Thymus (tissue), 11 donors: ENCODE measurements at regions not wholly inside any gene's neighbourhood (a gene's known extent, or its start where the extent isn't known, plus 50 kb on each side); places are given as distances from the start of the nearest gene placed in this dataset.

Experiments
- DNase-seq, 9 donors: peaks; one replicate each; pipeline ENCODE4 v3.0.0-alpha.2; 2013; ENCODE audit warnings: low spot score in 9 of 9, low read depth in 6 of 9, missing footprints in 1 of 9
- H3K27ac ChIP-seq, 2 donors: one replicate each; pipeline ENCODE4 v1.5.1; 2013; ENCODE audit warnings: control low read depth in 1 of 2, low read depth in 1 of 2, low read length in 1 of 2, mild to moderate bottlenecking in 1 of 2, moderate library complexity in 1 of 2
- H3K27me3 ChIP-seq, 2 donors: one replicate each; pipeline ENCODE4 v1.5.1; 2013; ENCODE audit warnings: low read length in 1 of 2; ENCODE audit not compliant: control insufficient read depth in 2 of 2, insufficient read depth in 1 of 2
- H3K36me3 ChIP-seq, 2 donors: one replicate each; pipeline ENCODE4 v1.5.1; 2013; ENCODE audit warnings: low read length in 1 of 2, mild to moderate bottlenecking in 1 of 2, moderate library complexity in 1 of 2; ENCODE audit not compliant: control insufficient read depth in 2 of 2, insufficient read depth in 2 of 2
- H3K4me1 ChIP-seq, 2 donors: one replicate each; pipeline ENCODE4 v1.5.1; 2013; ENCODE audit warnings: low read length in 2 of 2; ENCODE audit not compliant: control insufficient read depth in 2 of 2, insufficient read depth in 2 of 2
- H3K4me3 ChIP-seq, 2 donors: one replicate each; pipeline ENCODE4 v1.5.1; 2013; ENCODE audit warnings: low read length in 2 of 2, control low read depth in 1 of 2, mild to moderate bottlenecking in 1 of 2
- H3K9me3 ChIP-seq, 2 donors: one replicate each; pipeline ENCODE4 v1.5.1; 2013; ENCODE audit warnings: low read length in 1 of 2, mild to moderate bottlenecking in 1 of 2; ENCODE audit not compliant: control insufficient read depth in 2 of 2, insufficient read depth in 1 of 2
- WGBS: extraction: QIAGEN DNeasy Blood & Tissue Kit; methylation state at CpG from one replicate; pipeline ENCODE4 v1.1.7; 2013; 5-methylcytosine and 5-hydroxymethylcytosine counted together
- donor health status: healthy.

- Histone ChIP-seq H3K36me3 (no peaks in the 10 kb centered on the region), H3K9me3 (no peaks in the 10 kb centered on the region), H3K27ac (no peak overlapping the region), H3K4me3 (no peak overlapping the region), H3K27me3 (no peaks in the 10 kb centered on the region), H3K4me1 (no peaks in the 10 kb centered on the region)
- 94% methylated on average over 1 of the region's 1 CpG for WGBS
- DNase-seq, result no peak
Observed at GRCh38 chr12:18906395-18906794, 168.5 kb downstream of the CAPZA3 start.

GRCh38 chr12:18907127-18907526, 169.2 kb downstream of the CAPZA3 start:
- no peak overlapping the region for H3K27ac ChIP-seq
- WGBS, result 91% methylated on average over 5 of the region's 5 CpGs
- no peaks in the 10 kb centered on the region for H3K36me3 ChIP-seq
- no peak overlapping the region for H3K4me3 ChIP-seq
- no peaks in the 10 kb centered on the region for H3K27me3 ChIP-seq
- H3K9me3 ChIP-seq, result no peaks in the 10 kb centered on the region
- DNase-seq, result no peak
- no peaks in the 10 kb centered on the region for H3K4me1 ChIP-seq

GRCh38 chr12:18907728-18908127, 169.8 kb downstream of the CAPZA3 start:
- H3K27ac ChIP-seq, result no peak overlapping the region
- no peaks in the 10 kb centered on the region for H3K4me1 ChIP-seq
- WGBS, result 97% methylated on average over 7 of the region's 7 CpGs
- no peak for DNase-seq
- no peaks in the 10 kb centered on the region for H3K36me3 ChIP-seq
- H3K4me3 ChIP-seq, result no peak overlapping the region
- no peaks in the 10 kb centered on the region for H3K27me3 ChIP-seq
- no peaks in the 10 kb centered on the region for H3K9me3 ChIP-seq

- Histone ChIP-seq H3K27me3 (no peaks in the 10 kb centered on the region), H3K36me3 (no peaks in the 10 kb centered on the region), H3K9me3 (no peaks in the 10 kb centered on the region), H3K4me1 (no peaks in the 10 kb centered on the region), H3K4me3 (no peak overlapping the region), H3K27ac (no peak overlapping the region)
- 93% methylated on average over 4 of the region's 4 CpGs for WGBS
- DNase-seq, result no peak
Observed at GRCh38 chr12:18908191-18908590, 170.3 kb downstream of the CAPZA3 start.

- DNase-seq, result no peak
- no peaks in the 10 kb centered on the region for H3K9me3 ChIP-seq
- H3K27me3 ChIP-seq, result no peaks in the 10 kb centered on the region
- no peaks in the 10 kb centered on the region for H3K36me3 ChIP-seq
- H3K27ac ChIP-seq, result no peak overlapping the region
- H3K4me3 ChIP-seq, result no peak overlapping the region
- 96% methylated on average over 1 of the region's 1 CpG for WGBS
- H3K4me1 ChIP-seq, result no peaks in the 10 kb centered on the region
Observed at GRCh38 chr12:18919871-18920511, 182.1 kb downstream of the CAPZA3 start.

GRCh38 chr12:18922851-18923250, 184.9 kb downstream of the CAPZA3 start:
- Histone ChIP-seq H3K9me3 (no peaks in the 10 kb centered on the region), H3K36me3 (no peaks in the 10 kb centered on the region), H3K4me3 (no peak overlapping the region), H3K27ac (no peak overlapping the region), H3K4me1 (no peaks in the 10 kb centered on the region), H3K27me3 (no peaks in the 10 kb centered on the region)
- DNase-seq, result no peak
- WGBS, result 94% methylated on average over 4 of the region's 4 CpGs

- H3K4me3 ChIP-seq, result no peak overlapping the region
- H3K4me1 ChIP-seq, result no peaks in the 10 kb centered on the region
- no peaks in the 10 kb centered on the region for H3K9me3 ChIP-seq
- DNase-seq, result no peak
- H3K36me3 ChIP-seq, result no peaks in the 10 kb centered on the region
- H3K27ac ChIP-seq, result no peak overlapping the region
- H3K27me3 ChIP-seq, result no peaks in the 10 kb centered on the region
- WGBS, result 53% methylated on average over 3 of the region's 3 CpGs
Observed at GRCh38 chr12:18923721-18924120, 185.8 kb downstream of the CAPZA3 start.

- H3K4me3 ChIP-seq, result no peak overlapping the region
- H3K4me1 ChIP-seq, result no peaks in the 10 kb centered on the region
- no peak overlapping the region for H3K27ac ChIP-seq
- 96% methylated on average over 7 of the region's 7 CpGs for WGBS
- no peaks in the 10 kb centered on the region for H3K27me3 ChIP-seq
- H3K36me3 ChIP-seq, result no peaks in the 10 kb centered on the region
- DNase-seq, result no peak
- no peaks in the 10 kb centered on the region for H3K9me3 ChIP-seq
Observed at GRCh38 chr12:18926188-18926587, 188.3 kb downstream of the CAPZA3 start.

- Histone ChIP-seq H3K36me3 (no peaks in the 10 kb centered on the region), H3K4me1 (no peaks in the 10 kb centered on the region), H3K27ac (no peak overlapping the region), H3K27me3 (no peaks in the 10 kb centered on the region), H3K9me3 (no peaks in the 10 kb centered on the region), H3K4me3 (no peak overlapping the region)
- no peak for DNase-seq
- 92% methylated on average over 2 of the region's 2 CpGs for WGBS
Observed at GRCh38 chr12:18932211-18932610, 194.3 kb downstream of the CAPZA3 start.

GRCh38 chr12:18932715-18933114, 194.8 kb downstream of the CAPZA3 start:
- H3K36me3 ChIP-seq, result no peaks in the 10 kb centered on the region
- no peaks in the 10 kb centered on the region for H3K9me3 ChIP-seq
- no peak for DNase-seq
- no peak overlapping the region for H3K4me3 ChIP-seq
- H3K4me1 ChIP-seq, result no peaks in the 10 kb centered on the region
- H3K27ac ChIP-seq, result no peak overlapping the region
- H3K27me3 ChIP-seq, result no peaks in the 10 kb centered on the region
- 45% methylated on average over 2 of the region's 2 CpGs for WGBS
